Ishikawa (cell line): ENCODE measurements at regions not wholly inside any gene's neighbourhood (a gene's known extent, or its start where the extent isn't known, plus 50 kb on each side); places are given as distances from the start of the nearest gene placed in this dataset.

Experiments used
- CEBPB ChIP-seq: IDR thresholded peaks from 2 replicates; pipeline ENCODE4 v1.6.1; 2012
- CREB1 ChIP-seq: IDR thresholded peaks from 2 replicates; pipeline ENCODE4 v1.6.1; 2012; ENCODE audit warnings: low read depth
- EP300 ChIP-seq: IDR thresholded peaks from 2 replicates; pipeline ENCODE4 v1.6.1; 2012; ENCODE audit warnings: borderline replicate concordance
- FOXM1 ChIP-seq: IDR thresholded peaks from 2 replicates; pipeline ENCODE4 v1.6.1; 2012; ENCODE audit warnings: low read depth, borderline replicate concordance
- TAF1 ChIP-seq: IDR thresholded peaks from 2 replicates; pipeline ENCODE4 v1.6.1; 2012; ENCODE audit warnings: low read depth, mild to moderate bottlenecking
- TEAD4 ChIP-seq: IDR thresholded peaks from 2 replicates; pipeline ENCODE4 v1.6.1; 2012
- ZBTB7A ChIP-seq: IDR thresholded peaks from 2 replicates; pipeline ENCODE4 v1.6.1; 2012; ENCODE audit warnings: low read depth

GRCh38 chrX:43266487-43266886, 389.6 kb upstream of the MAOA start:
- TF ChIP-seq TEAD4 (no peak), EP300 (no peak), FOXM1 (no peak), CREB1 (no peak), TAF1 (no peak), CEBPB (no peak), ZBTB7A (no peak)
